ENCODE measurements at regions not wholly inside any gene's neighbourhood (a gene's known extent, or its start where the extent isn't known, plus 50 kb on each side); places are given as distances from the start of the nearest gene placed in this dataset.

DNA sequence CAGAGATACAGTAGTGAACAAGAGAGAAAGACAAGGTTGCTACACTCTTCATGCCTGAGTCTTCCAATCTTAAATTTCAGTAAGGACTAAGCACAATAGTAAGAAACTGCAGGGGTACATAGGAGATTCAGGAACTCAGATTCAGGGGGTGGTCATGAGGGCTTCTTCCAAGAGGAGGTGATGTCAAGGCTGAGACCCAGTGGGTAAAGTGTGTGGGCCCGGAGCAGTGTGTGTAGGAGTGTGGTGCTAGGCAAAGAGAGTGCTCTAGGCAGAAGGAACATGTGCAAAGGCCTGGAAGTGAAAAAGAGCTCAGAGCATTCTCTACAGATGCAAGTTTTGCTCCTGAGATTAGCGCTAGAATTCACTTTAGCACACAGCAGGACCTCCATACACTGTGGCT, 102.9 kb upstream of the SPATA12 start (continued):
- TF ChIP-seq, protein P1, sequence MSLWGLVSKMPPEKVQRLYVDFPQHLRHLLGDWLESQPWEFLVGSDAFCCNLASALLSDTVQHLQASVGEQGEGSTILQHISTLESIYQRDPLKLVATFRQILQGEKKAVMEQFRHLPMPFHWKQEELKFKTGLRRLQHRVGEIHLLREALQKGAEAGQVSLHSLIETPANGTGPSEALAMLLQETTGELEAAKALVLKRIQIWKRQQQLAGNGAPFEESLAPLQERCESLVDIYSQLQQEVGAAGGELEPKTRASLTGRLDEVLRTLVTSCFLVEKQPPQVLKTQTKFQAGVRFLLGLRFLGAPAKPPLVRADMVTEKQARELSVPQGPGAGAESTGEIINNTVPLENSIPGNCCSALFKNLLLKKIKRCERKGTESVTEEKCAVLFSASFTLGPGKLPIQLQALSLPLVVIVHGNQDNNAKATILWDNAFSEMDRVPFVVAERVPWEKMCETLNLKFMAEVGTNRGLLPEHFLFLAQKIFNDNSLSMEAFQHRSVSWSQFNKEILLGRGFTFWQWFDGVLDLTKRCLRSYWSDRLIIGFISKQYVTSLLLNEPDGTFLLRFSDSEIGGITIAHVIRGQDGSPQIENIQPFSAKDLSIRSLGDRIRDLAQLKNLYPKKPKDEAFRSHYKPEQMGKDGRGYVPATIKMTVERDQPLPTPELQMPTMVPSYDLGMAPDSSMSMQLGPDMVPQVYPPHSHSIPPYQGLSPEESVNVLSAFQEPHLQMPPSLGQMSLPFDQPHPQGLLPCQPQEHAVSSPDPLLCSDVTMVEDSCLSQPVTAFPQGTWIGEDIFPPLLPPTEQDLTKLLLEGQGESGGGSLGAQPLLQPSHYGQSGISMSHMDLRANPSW (CRISPR knock-in tag; conservative IDR thresholded peaks at IDR 0.05; ENCODE audit: low read depth) = no peak
- TF ChIP-seq FOXJ3 (CRISPR knock-in tag; IDR thresholded peaks at IDR 0.05; ENCODE audit: borderline replicate concordance) (no peak), RELA (CRISPR knock-in tag; IDR thresholded peaks at IDR 0.05; ENCODE audit: borderline replicate concordance) (no peak), ZNF396 (CRISPR knock-in tag; IDR thresholded peaks at IDR 0.05; ENCODE audit: borderline replicate concordance) (no peak), CREM (CRISPR knock-in tag; IDR thresholded peaks at IDR 0.05) (no peak), ZNF671 (CRISPR knock-in tag; IDR thresholded peaks at IDR 0.05) (no peak)

DNA sequence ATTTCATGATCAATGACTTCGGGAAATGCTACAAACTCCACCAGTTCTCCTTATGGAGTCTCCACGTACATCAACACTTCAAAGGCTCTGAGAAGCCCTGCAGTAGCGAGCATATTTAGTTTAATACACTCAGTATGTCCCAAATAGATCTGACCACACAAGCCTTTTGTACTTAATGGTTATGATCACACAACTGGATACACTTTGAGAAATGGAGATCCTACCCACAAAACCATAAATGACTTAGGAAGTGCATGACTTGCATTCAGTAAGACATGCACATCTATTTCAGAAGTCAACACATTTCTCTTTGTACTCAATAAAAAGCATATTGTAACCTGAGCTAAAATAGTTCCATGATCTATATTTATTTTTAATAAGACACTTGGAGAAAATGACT, 103.6 kb upstream of the SPATA12 start:
- no peak overlapping the region for H3K27ac Mint-ChIP-seq
- H3K36me3 Mint-ChIP-seq = no peaks in the 10 kb centered on the region
- no peaks in the 10 kb centered on the region; the same call in 1 of the 2 replicates for H3K27me3 Mint-ChIP-seq (ENCODE audit: low read depth)
- H3K4me3 Mint-ChIP-seq = no peak overlapping the region
- ChIA-PET POLR2A (no interaction called here), CTCF (no interaction called here)
- H3K9me3 Mint-ChIP-seq = no peaks in the 10 kb centered on the region
- TF ChIP-seq OVOL2 (CRISPR knock-in tag; IDR thresholded peaks at IDR 0.05; ENCODE audit: borderline replicate concordance) (no peak), CREB1 (CRISPR knock-in tag; IDR thresholded peaks at IDR 0.05) (no peak), ZNF219 (CRISPR knock-in tag; IDR thresholded peaks at IDR 0.05; ENCODE audit: borderline replicate concordance) (no peak)
- TF ChIP-seq, protein P2, sequence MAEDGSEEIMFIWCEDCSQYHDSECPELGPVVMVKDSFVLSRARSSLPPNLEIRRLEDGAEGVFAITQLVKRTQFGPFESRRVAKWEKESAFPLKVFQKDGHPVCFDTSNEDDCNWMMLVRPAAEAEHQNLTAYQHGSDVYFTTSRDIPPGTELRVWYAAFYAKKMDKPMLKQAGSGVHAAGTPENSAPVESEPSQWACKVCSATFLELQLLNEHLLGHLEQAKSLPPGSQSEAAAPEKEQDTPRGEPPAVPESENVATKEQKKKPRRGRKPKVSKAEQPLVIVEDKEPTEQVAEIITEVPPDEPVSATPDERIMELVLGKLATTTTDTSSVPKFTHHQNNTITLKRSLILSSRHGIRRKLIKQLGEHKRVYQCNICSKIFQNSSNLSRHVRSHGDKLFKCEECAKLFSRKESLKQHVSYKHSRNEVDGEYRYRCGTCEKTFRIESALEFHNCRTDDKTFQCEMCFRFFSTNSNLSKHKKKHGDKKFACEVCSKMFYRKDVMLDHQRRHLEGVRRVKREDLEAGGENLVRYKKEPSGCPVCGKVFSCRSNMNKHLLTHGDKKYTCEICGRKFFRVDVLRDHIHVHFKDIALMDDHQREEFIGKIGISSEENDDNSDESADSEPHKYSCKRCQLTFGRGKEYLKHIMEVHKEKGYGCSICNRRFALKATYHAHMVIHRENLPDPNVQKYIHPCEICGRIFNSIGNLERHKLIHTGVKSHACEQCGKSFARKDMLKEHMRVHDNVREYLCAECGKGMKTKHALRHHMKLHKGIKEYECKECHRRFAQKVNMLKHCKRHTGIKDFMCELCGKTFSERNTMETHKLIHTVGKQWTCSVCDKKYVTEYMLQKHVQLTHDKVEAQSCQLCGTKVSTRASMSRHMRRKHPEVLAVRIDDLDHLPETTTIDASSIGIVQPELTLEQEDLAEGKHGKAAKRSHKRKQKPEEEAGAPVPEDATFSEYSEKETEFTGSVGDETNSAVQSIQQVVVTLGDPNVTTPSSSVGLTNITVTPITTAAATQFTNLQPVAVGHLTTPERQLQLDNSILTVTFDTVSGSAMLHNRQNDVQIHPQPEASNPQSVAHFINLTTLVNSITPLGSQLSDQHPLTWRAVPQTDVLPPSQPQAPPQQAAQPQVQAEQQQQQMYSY (CRISPR knock-in tag; IDR thresholded peaks at IDR 0.05) = no peak
- TF ChIP-seq, protein P3, sequence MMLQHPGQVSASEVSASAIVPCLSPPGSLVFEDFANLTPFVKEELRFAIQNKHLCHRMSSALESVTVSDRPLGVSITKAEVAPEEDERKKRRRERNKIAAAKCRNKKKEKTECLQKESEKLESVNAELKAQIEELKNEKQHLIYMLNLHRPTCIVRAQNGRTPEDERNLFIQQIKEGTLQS (CRISPR knock-in tag; conservative IDR thresholded peaks at IDR 0.05) = no peak
- DNase-seq (ENCODE audit: low spot score) (no peak), ATAC-seq (no peak)
- peaks cover 8% of the 10 kb centered on the region for H3K4me1 Mint-ChIP-seq

DNA sequence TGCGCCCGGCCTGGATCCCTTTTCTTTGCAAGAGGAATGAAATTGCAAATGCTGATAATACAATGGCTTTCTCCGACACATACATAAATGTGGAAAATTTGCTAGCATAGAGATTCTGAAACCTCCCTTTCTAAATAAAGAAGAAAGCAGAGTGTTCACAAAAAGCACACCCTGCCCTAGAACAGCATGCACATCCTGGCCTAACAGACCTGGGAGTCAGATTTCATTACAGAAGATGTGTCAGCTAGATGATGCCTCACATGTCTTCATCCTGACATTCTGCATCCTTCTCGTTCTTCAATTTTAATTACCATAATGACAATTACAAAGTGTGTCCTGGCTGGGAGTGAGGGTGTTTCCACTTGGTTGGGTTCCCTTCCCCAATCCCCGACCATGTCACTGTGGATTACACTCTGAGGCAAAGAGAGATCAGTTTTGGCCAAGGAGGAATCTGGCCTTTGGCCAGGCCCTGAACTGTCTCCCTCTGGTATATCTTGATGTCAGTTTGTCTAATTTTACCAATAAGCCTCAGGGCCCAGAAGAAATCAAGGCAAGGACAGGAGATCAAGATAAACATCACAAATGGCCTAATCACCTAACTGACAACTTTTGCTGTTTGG, 104.9 kb upstream of the SPATA12 start:
- DNase-seq (ENCODE audit: low spot score) = no peak
- no peak overlapping the region for H3K4me3 Mint-ChIP-seq
- CTCF ChIA-PET = no interaction called here
- H3K4me1 Mint-ChIP-seq = peaks cover 8% of the 10 kb centered on the region
- POLR2A ChIA-PET = no interaction called here
- no peaks in the 10 kb centered on the region for H3K27me3 Mint-ChIP-seq (ENCODE audit: low read depth)
- H3K9me3 Mint-ChIP-seq = no peaks in the 10 kb centered on the region
- no peak for ATAC-seq
- no peak overlapping the region for H3K27ac Mint-ChIP-seq
- no peaks in the 10 kb centered on the region for H3K36me3 Mint-ChIP-seq
- TF ChIP-seq FOXJ3 (CRISPR knock-in tag; IDR thresholded peaks at IDR 0.05; ENCODE audit: borderline replicate concordance) = no peak
- no peak for TF ChIP-seq IRF2 (CRISPR knock-in tag; IDR thresholded peaks at IDR 0.05; ENCODE audit: borderline replicate concordance, low read depth)
- TF ChIP-seq, protein P4, sequence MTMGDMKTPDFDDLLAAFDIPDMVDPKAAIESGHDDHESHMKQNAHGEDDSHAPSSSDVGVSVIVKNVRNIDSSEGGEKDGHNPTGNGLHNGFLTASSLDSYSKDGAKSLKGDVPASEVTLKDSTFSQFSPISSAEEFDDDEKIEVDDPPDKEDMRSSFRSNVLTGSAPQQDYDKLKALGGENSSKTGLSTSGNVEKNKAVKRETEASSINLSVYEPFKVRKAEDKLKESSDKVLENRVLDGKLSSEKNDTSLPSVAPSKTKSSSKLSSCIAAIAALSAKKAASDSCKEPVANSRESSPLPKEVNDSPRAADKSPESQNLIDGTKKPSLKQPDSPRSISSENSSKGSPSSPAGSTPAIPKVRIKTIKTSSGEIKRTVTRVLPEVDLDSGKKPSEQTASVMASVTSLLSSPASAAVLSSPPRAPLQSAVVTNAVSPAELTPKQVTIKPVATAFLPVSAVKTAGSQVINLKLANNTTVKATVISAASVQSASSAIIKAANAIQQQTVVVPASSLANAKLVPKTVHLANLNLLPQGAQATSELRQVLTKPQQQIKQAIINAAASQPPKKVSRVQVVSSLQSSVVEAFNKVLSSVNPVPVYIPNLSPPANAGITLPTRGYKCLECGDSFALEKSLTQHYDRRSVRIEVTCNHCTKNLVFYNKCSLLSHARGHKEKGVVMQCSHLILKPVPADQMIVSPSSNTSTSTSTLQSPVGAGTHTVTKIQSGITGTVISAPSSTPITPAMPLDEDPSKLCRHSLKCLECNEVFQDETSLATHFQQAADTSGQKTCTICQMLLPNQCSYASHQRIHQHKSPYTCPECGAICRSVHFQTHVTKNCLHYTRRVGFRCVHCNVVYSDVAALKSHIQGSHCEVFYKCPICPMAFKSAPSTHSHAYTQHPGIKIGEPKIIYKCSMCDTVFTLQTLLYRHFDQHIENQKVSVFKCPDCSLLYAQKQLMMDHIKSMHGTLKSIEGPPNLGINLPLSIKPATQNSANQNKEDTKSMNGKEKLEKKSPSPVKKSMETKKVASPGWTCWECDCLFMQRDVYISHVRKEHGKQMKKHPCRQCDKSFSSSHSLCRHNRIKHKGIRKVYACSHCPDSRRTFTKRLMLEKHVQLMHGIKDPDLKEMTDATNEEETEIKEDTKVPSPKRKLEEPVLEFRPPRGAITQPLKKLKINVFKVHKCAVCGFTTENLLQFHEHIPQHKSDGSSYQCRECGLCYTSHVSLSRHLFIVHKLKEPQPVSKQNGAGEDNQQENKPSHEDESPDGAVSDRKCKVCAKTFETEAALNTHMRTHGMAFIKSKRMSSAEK (CRISPR knock-in tag; IDR thresholded peaks at IDR 0.05; ENCODE audit: borderline replicate concordance) = no peak
- no peak for TF ChIP-seq SP1 (CRISPR knock-in tag; conservative IDR thresholded peaks at IDR 0.05)
- TF ChIP-seq ATF1 (CRISPR knock-in tag; IDR thresholded peaks at IDR 0.05) = no peak
- TF ChIP-seq CREB1 (CRISPR knock-in tag; IDR thresholded peaks at IDR 0.05) = no peak
- TF ChIP-seq FOXK1 (CRISPR knock-in tag; IDR thresholded peaks at IDR 0.05) = no peak
- TF ChIP-seq, protein P5, sequence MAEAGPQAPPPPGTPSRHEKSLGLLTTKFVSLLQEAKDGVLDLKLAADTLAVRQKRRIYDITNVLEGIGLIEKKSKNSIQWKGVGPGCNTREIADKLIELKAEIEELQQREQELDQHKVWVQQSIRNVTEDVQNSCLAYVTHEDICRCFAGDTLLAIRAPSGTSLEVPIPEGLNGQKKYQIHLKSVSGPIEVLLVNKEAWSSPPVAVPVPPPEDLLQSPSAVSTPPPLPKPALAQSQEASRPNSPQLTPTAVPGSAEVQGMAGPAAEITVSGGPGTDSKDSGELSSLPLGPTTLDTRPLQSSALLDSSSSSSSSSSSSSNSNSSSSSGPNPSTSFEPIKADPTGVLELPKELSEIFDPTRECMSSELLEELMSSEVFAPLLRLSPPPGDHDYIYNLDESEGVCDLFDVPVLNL (CRISPR knock-in tag; IDR thresholded peaks at IDR 0.05; ENCODE audit: borderline replicate concordance, low read depth) = no peak
